GM12891 (cell line): ENCODE measurements at regions not wholly inside any gene's neighbourhood (a gene's known extent, or its start where the extent isn't known, plus 50 kb on each side); places are given as distances from the start of the nearest gene placed in this dataset.

Experiments
- DNase-seq: peaks from one replicate; pipeline ENCODE4 v3.0.0; 2011; ENCODE audit warnings: low spot score; ENCODE audit not compliant: insufficient read length
- FAIRE-seq: peaks from 2 replicates; lab custom pipeline; 2011; peaks lifted over from hg19 to GRCh38; lab: Jason Lieb, UNC
- PAX5 ChIP-seq: IDR thresholded peaks from 2 replicates; pipeline ENCODE4 v1.6.1; 2011; ENCODE audit warnings: low read length, moderate library complexity, mild to moderate bottlenecking; ENCODE audit not compliant: insufficient read depth, severe bottlenecking
- POLR2A ChIP-seq: IDR thresholded peaks from 2 replicates; pipeline ENCODE4 v1.6.1; 2011; ENCODE audit warnings: low read depth, low read length, control low read depth
- POLR2AphosphoS5 ChIP-seq: IDR thresholded peaks from 2 replicates; pipeline ENCODE4 v1.6.1; 2011; ENCODE audit warnings: low read depth, low read length, control low read depth
- POU2F2 ChIP-seq: IDR thresholded peaks from 2 replicates; pipeline ENCODE4 v1.6.1; 2011; ENCODE audit warnings: low read depth, mild to moderate bottlenecking, control low read depth, low read length, moderate library complexity
- SPI1 ChIP-seq: IDR thresholded peaks from 2 replicates; pipeline ENCODE4 v1.6.1; 2011; ENCODE audit warnings: low read depth, low read length, control low read depth
- TAF1 ChIP-seq: IDR thresholded peaks from 2 replicates; pipeline ENCODE4 v1.6.1; 2011; ENCODE audit warnings: low read depth, low read length, control low read depth

GRCh38 chr1:60564916-60565750 is 491.6 kb upstream of the C1orf87 start:
- TF ChIP-seq PAX5 (no peak), TAF1 (no peak)
- no peak for FAIRE-seq
- no peak for DNase-seq

DNA sequence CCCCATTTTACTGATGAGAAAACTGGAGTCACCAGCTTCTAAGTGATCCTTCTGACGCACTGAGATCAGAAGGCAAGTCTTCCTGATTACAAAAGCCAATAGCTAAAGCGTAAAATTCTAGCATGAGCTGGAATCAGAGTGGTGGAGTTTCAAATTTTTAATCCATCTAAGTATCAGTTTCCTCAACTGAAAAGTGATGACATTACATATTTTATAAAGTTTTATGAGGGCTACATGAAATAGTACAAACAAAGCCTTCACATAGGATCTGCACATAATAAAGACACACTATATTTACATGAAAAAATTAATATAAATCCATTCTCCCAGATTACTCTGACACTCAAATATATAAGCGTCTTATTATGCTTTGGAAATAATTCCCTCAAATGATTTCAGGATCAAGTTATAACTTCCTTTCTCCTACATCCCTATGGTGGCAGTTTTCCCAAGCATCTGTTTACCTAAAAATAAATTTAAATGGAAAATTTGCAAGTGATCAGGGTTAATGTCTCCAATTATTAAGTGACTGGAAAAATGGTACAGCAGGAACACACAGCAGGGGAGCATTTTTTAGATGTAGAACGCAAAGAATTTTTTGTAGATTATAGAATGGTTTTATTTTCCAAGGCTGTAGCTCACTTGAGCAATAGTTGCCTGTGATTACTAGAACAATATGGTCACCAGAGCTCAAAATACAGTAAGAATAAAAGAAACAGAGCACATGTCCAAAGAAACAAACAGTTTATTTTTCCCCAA is 490.4 kb upstream of the C1orf87 start:
- DNase-seq (no peak), FAIRE-seq (no peak)
- TF ChIP-seq SPI1 (no peak), PAX5 (no peak), TAF1 (no peak), POU2F2 (no peak), POLR2AphosphoS5 (no peak), POLR2A (no peak)

- TF ChIP-seq POLR2A (no peak), PAX5 (no peak), POU2F2 (no peak), TAF1 (no peak), POLR2AphosphoS5 (no peak), SPI1 (no peak)
- DNase-seq (no peak), FAIRE-seq (no peak)
Measured at GRCh38 chr1:60562740-60563139, 489.2 kb upstream of the C1orf87 start.

GRCh38 chr1:60560701-60561100 is 487.1 kb upstream of the C1orf87 start:
- DNase-seq = no peak
- TF ChIP-seq POU2F2 (no peak), PAX5 (no peak), TAF1 (no peak), POLR2AphosphoS5 (no peak), SPI1 (no peak), POLR2A (no peak)
- no peak for FAIRE-seq

GRCh38 chr1:60558236-60558635 is 484.7 kb upstream of the C1orf87 start:
- TF ChIP-seq POLR2AphosphoS5 = no peak
- TF ChIP-seq SPI1 = no peak
- no peak for TF ChIP-seq PAX5
- no peak for TF ChIP-seq TAF1
- no peak for TF ChIP-seq POLR2A
- TF ChIP-seq POU2F2 = no peak
- DNase-seq (no peak), FAIRE-seq (no peak)

DNA sequence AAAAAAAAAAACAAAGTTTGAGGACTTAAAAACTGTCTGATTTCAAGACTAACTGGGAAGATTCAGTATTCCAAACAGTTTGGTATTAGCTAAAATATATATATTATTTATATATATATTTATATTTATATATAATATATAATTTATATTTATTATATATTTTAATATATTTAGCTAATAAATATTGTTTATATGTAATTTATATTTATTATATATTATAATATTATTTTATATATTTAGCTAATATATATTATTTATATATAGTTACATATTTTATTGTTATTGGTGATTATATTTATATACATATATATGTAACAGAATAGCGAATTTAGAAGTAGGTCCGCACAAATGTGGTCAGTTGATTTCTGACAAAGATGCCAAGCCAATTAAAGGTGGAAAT is 480.2 kb upstream of the C1orf87 start:
- TF ChIP-seq TAF1 (no peak), SPI1 (no peak)
- no peak for FAIRE-seq
- no peak for DNase-seq

- no peak for FAIRE-seq
- no peak for TF ChIP-seq POLR2A
- no peak for TF ChIP-seq PAX5
- TF ChIP-seq POLR2AphosphoS5 = no peak
- TF ChIP-seq POU2F2 = no peak
- no peak for TF ChIP-seq TAF1
- no peak for TF ChIP-seq SPI1
Measured at GRCh38 chr1:60547821-60548220, 474.3 kb upstream of the C1orf87 start.

GRCh38 chr1:60541831-60542532 is 468.4 kb upstream of the C1orf87 start:
- DNase-seq = no peak
- FAIRE-seq = no peak
- TF ChIP-seq POU2F2 (no peak), POLR2AphosphoS5 (no peak), POLR2A (no peak), TAF1 (no peak), SPI1 (no peak), PAX5 (no peak)

More at GRCh38 chr1:60547821-60548220, 474.3 kb upstream of the C1orf87 start:
- DNase-seq = no peak

DNA sequence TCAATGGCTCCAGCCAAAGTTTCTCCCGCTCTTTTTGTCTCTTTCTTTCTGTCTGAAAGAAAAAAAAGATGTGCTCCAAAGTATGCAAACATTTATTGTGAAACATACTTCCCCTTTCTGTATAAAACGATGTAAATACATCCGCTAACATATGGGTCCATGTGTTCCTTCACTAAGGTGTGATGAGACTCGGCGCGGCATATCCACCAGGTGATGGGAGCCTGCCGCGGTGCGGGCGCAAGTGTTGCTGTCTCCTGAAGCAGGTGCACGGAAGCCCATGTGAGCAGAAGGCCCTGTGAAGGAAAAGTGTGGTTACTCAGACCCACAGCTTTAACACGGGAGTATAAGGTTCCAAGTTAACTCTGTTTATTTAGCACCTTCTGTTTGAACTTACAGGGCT is 466.6 kb upstream of the C1orf87 start:
- FAIRE-seq (no peak), DNase-seq (no peak)
- no peak for TF ChIP-seq PAX5
- TF ChIP-seq POLR2AphosphoS5 = no peak
- TF ChIP-seq POLR2A = no peak
- TF ChIP-seq TAF1 = no peak
- no peak for TF ChIP-seq SPI1
- TF ChIP-seq POU2F2 = no peak

DNA sequence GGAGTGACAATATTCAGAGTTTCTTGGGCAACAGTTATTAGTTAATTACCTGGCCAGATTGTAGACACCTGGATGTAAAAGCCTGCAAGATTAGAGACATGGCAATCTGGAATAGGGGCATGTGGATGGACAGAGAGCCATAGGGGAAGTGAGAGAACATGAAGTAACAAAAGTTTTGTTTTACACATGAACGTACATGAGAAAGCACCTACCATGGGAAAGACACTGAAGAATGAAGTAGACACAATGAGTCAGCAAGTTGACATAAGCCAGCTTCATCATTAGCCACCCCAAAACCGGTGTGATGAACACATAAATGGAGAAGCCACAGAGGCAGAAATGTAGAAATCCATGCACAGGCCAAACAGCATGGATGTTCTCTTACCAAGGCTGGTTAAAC is 462.1 kb upstream of the C1orf87 start:
- FAIRE-seq (no peak), DNase-seq (no peak)
- TF ChIP-seq SPI1 (peak; percentile 73), POLR2A (no peak)
